ENCODE measurements at regions not wholly inside any gene's neighbourhood (a gene's known extent, or its start where the extent isn't known, plus 50 kb on each side); places are given as distances from the start of the nearest gene placed in this dataset.

- TF ChIP-seq, protein P1, sequence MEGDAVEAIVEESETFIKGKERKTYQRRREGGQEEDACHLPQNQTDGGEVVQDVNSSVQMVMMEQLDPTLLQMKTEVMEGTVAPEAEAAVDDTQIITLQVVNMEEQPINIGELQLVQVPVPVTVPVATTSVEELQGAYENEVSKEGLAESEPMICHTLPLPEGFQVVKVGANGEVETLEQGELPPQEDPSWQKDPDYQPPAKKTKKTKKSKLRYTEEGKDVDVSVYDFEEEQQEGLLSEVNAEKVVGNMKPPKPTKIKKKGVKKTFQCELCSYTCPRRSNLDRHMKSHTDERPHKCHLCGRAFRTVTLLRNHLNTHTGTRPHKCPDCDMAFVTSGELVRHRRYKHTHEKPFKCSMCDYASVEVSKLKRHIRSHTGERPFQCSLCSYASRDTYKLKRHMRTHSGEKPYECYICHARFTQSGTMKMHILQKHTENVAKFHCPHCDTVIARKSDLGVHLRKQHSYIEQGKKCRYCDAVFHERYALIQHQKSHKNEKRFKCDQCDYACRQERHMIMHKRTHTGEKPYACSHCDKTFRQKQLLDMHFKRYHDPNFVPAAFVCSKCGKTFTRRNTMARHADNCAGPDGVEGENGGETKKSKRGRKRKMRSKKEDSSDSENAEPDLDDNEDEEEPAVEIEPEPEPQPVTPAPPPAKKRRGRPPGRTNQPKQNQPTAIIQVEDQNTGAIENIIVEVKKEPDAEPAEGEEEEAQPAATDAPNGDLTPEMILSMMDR (conservative IDR thresholded peaks at IDR 0.05), result no peak
- TF ChIP-seq ZFX (IDR thresholded peaks at IDR 0.05), result no peak
Measured at GRCh38 chr10:56508562-56508961, 147.5 kb upstream of the ZWINT start.
